HepG2 (cell line): ENCODE measurements at regions not wholly inside any gene's neighbourhood (a gene's known extent, or its start where the extent isn't known, plus 50 kb on each side); places are given as distances from the start of the nearest gene placed in this dataset.

Experiments used
- ATAC-seq: fragments of 200-7000 bp; cut with Tn5 transposase; 3 replicates; pipeline ENCODE4 v1.9.1; 2020; ENCODE audit warnings: mild to moderate bottlenecking, moderate library complexity
- BruUV-seq: library from RNA; stranded (reverse); fragments of 400-500 nt; replicated peaks from 2 replicates; lab custom pipeline; 2021; lab: Mats Ljungman, UMichigan
- CTCF ChIA-PET: fragments of 300-600 bp; formaldehyde crosslinking; extraction: SDS; loops from one replicate; lab custom pipeline; 2021; ENCODE audit warnings: low total read pairs, inconsistent platforms, low intra/inter-chr PET ratio; lab: Yijun Ruan, JAX
- POLR2A ChIA-PET: fragments of 350-600 bp; sonication (Branson Sonifier 250); formaldehyde crosslinking; loops from one replicate; lab custom pipeline; 2020; ENCODE audit warnings: antibody characterized with exemption, inconsistent platforms; lab: Yijun Ruan, JAX
- DNase-seq: peaks from one replicate; pipeline ENCODE4 v3.0.0-alpha.2; 2015; ENCODE audit warnings: low spot score
- FAIRE-seq: peaks from 3 replicates; lab custom pipeline; 2011; peaks lifted over from hg19 to GRCh38; lab: Jason Lieb, UNC
- H2AFZ ChIP-seq: one replicate; pipeline ENCODE4 v1.6.1; 2011; ENCODE audit warnings: low read length, inconsistent platforms
- H3K27ac ChIP-seq: fragments of 300-600 bp; 3 replicates; pipeline ENCODE4 v1.8.0; 2011; ENCODE audit warnings: mixed run types, mild to moderate bottlenecking, mixed read lengths, low read length, inconsistent platforms; ENCODE audit not compliant: insufficient read depth; ENCODE audit errors: extremely low read length
- H3K27me3 ChIP-seq, 2 experiments: fragments of 200-600 bp in 1 of 2; 2 replicates in 1 of 2; 3 replicates in 1 of 2; pipeline versions ENCODE4 v1.6.0 to v1.8.0; 2011; ENCODE audit warnings: low read length in 2 of 2, mild to moderate bottlenecking in 2 of 2, moderate library complexity in 2 of 2, inconsistent platforms in 1 of 2; ENCODE audit not compliant: insufficient read depth in 2 of 2, control insufficient read depth in 1 of 2
- H3K36me3 ChIP-seq, 2 experiments: fragments of 200-600 bp in 1 of 2; replicated peaks in 1 of 2; 2 replicates in 1 of 2; 3 replicates in 1 of 2; pipeline versions ENCODE4 v1.5.1 to v1.8.0; 2011; ENCODE audit warnings: low read length in 2 of 2, inconsistent platforms in 1 of 2; ENCODE audit not compliant: insufficient read depth in 2 of 2, control insufficient read depth in 1 of 2
- H3K4me1 ChIP-seq: 2 replicates; pipeline ENCODE4 v1.5.1; 2012; ENCODE audit warnings: low read length, inconsistent platforms; ENCODE audit not compliant: insufficient read depth
- H3K4me2 ChIP-seq: 2 replicates; pipeline ENCODE4 v1.6.0; 2011; ENCODE audit warnings: low read depth, low read length, inconsistent platforms
- H3K4me3 ChIP-seq, 3 experiments: fragments of 200-600 bp in 1 of 3; sonication (generic), shearing (Covaris generic) in 1 of 3; replicated peaks in 1 of 3; 2 replicates each; pipeline ENCODE4 v1.5.1; 2011 to 2016; ENCODE audit warnings: low read length in 3 of 3, inconsistent platforms in 2 of 3, low read depth in 2 of 3, mild to moderate bottlenecking in 2 of 3, control low read depth in 1 of 3, mixed read lengths in 1 of 3; ENCODE audit not compliant: insufficient read depth in 1 of 3
- H3K79me2 ChIP-seq: one replicate; pipeline ENCODE4 v1.6.1; 2011; ENCODE audit warnings: low read length, inconsistent platforms; ENCODE audit not compliant: insufficient read depth
- H3K9ac ChIP-seq: 2 replicates; pipeline ENCODE4 v1.6.0; 2011; ENCODE audit warnings: mild to moderate bottlenecking, low read depth, low read length, inconsistent platforms; ENCODE audit not compliant: insufficient read depth
- H3K9me3 ChIP-seq: 2 replicates; pipeline ENCODE4 v1.5.1; 2012; ENCODE audit warnings: mild to moderate bottlenecking, low read length
- H4K20me1 ChIP-seq: 2 replicates; pipeline ENCODE4 v1.6.0; 2011; ENCODE audit warnings: inconsistent platforms, mild to moderate bottlenecking, low read length, moderate library complexity; ENCODE audit not compliant: insufficient read depth
- FOXK2 ChIP-seq: fragments of 450-650 bp; IDR thresholded peaks from 2 replicates; pipeline ENCODE4 v1.6.1; 2016
- KLF11 ChIP-seq: IDR thresholded peaks from 2 replicates; pipeline ENCODE4 v1.6.1; 2016; ENCODE audit warnings: missing compliant biosample characterization
- KMT2B ChIP-seq: IDR thresholded peaks from 2 replicates; pipeline ENCODE4 v1.6.1; 2016; ENCODE audit warnings: missing genetic modification reagents, missing compliant biosample characterization
- MXD1 ChIP-seq: sonication (generic); formaldehyde crosslinking; IDR thresholded peaks from 2 replicates; pipeline ENCODE4 v1.4.0; 2020; ENCODE audit warnings: mild to moderate bottlenecking, missing genetic modification reagents
- NCOA1 ChIP-seq: sonication (generic); formaldehyde crosslinking; IDR thresholded peaks from 2 replicates; pipeline ENCODE4 v1.9.0; 2021; ENCODE audit warnings: missing genetic modification reagents
- NR1H2 ChIP-seq: sonication (generic); formaldehyde crosslinking; IDR thresholded peaks from 2 replicates; pipeline ENCODE4 v1.8.1; 2022; ENCODE audit warnings: low read depth, missing genetic modification reagents, borderline replicate concordance
- SCMH1 ChIP-seq: sonication (generic); formaldehyde crosslinking; IDR thresholded peaks from 2 replicates; pipeline ENCODE4 v1.9.0; 2021; ENCODE audit warnings: missing genetic modification reagents, mild to moderate bottlenecking, borderline replicate concordance
- ZIK1 ChIP-seq: sonication (generic); formaldehyde crosslinking; IDR thresholded peaks from 2 replicates; pipeline ENCODE4 v1.5.0; 2020; ENCODE audit warnings: mild to moderate bottlenecking, low read depth, missing genetic modification reagents, borderline replicate concordance
- ZNF276 ChIP-seq: sonication (generic); formaldehyde crosslinking; IDR thresholded peaks from 2 replicates; pipeline ENCODE4 v1.4.0; 2020; ENCODE audit warnings: mild to moderate bottlenecking, low read depth, missing genetic modification reagents
- ZNF333 ChIP-seq: sonication (generic); formaldehyde crosslinking; IDR thresholded peaks from 2 replicates; pipeline ENCODE4 v1.4.0; 2020; ENCODE audit warnings: mild to moderate bottlenecking, missing genetic modification reagents, borderline replicate concordance
- ZNF367 ChIP-seq: sonication (generic); formaldehyde crosslinking; IDR thresholded peaks from 2 replicates; pipeline ENCODE4 v1.4.0; 2020; ENCODE audit warnings: missing genetic modification reagents, borderline replicate concordance
- ZNF720 ChIP-seq: sonication (generic); formaldehyde crosslinking; IDR thresholded peaks from 2 replicates; pipeline ENCODE4 v1.4.0; 2020; ENCODE audit warnings: missing genetic modification reagents
- ZNF773 ChIP-seq: sonication (generic); formaldehyde crosslinking; IDR thresholded peaks from 2 replicates; pipeline ENCODE4 v1.4.0; 2020; ENCODE audit warnings: missing genetic modification reagents, borderline replicate concordance
- WGBS: methylation state at CpG from one replicate; pipeline ENCODE4 v1.1.6; 2017; ENCODE audit warnings: low lambda C conversion rate; 5-methylcytosine and 5-hydroxymethylcytosine counted together
- in situ Hi-C: cut with HindIII; loops from 2 replicates; pipeline ENCODE4 v1.10.0; 2017; ENCODE audit warnings: low pct_unique_long_range_greater_than_20kb; ENCODE audit not compliant: extremely low pct_ligation_motif_present
- intact Hi-C: fragments of 100-400 bp; cut with micrococcal nuclease; formaldehyde crosslinking; loops from one replicate; pipeline ENCODE4 v1.10.0; 2022; ENCODE audit not compliant: unreplicated experiment

GRCh38 chr20:60321601-60322000, 363.4 kb downstream of the CDH26 start:
- ATAC-seq: no peak
- no peak for DNase-seq
- Histone ChIP-seq H4K20me1 (no peaks in the 10 kb centered on the region), H3K27ac (no peak overlapping the region), H3K9me3 (peaks cover 93% of the 10 kb centered on the region), H3K4me1 (no peaks in the 10 kb centered on the region), H2AFZ (no peak overlapping the region), H3K9ac (no peak overlapping the region), H3K36me3 (no peaks in the 10 kb centered on the region), H3K4me2 (no peak overlapping the region), H3K79me2 (no peaks in the 10 kb centered on the region), H3K4me3 (no peak overlapping the region), H3K27me3 (no peaks in the 10 kb centered on the region)
- CTCF ChIA-PET: no interaction called here
- no peak for FAIRE-seq
- POLR2A ChIA-PET: no interaction called here
- BruUV-seq: no TSS peak
- 11% methylated on average over 3 of the region's 3 CpGs for WGBS
- in situ Hi-C loops (no loop called here), intact Hi-C loops (loop anchor here (5.0 kb wide), 1 partner anchor 1034 kb away; no protein-coding TSS in a partner anchor)
- TF ChIP-seq NCOA1 (CRISPR knock-in tag): no peak

GRCh38 chr20:60326821-60327220, 368.6 kb downstream of the CDH26 start:
- POLR2A ChIA-PET: no interaction called here
- intact Hi-C loops (no loop called here), in situ Hi-C loops (no loop called here)
- FAIRE-seq: no peak
- no peaks in the 10 kb centered on the region for H3K79me2 ChIP-seq
- CTCF ChIA-PET: no interaction called here
- no peak for DNase-seq
- no peaks in the 10 kb centered on the region for H4K20me1 ChIP-seq
- H3K27me3 ChIP-seq: no peaks in the 10 kb centered on the region
- WGBS: 32% methylated on average over 5 of the region's 5 CpGs
- no peak overlapping the region for H2AFZ ChIP-seq
- BruUV-seq: no TSS peak
- peaks cover 91% of the 10 kb centered on the region for H3K9me3 ChIP-seq
- H3K4me1 ChIP-seq: no peaks in the 10 kb centered on the region
- H3K36me3 ChIP-seq: no peaks in the 10 kb centered on the region
- no peak overlapping the region for H3K27ac ChIP-seq
- no peak for ATAC-seq
- no peak overlapping the region for H3K9ac ChIP-seq
- no peak overlapping the region for H3K4me3 ChIP-seq
- H3K4me2 ChIP-seq: no peak overlapping the region
- no peak for TF ChIP-seq MXD1
- no peak for TF ChIP-seq ZNF720 (CRISPR knock-in tag)
- TF ChIP-seq SCMH1 (CRISPR knock-in tag): no peak
- no peak for TF ChIP-seq ZNF333
- TF ChIP-seq FOXK2: no peak
- TF ChIP-seq KLF11 (CRISPR knock-in tag): no peak
- TF ChIP-seq ZNF367 (CRISPR knock-in tag): no peak
- TF ChIP-seq NR1H2 (CRISPR knock-in tag): no peak
- no peak for TF ChIP-seq ZIK1 (CRISPR knock-in tag)
- no peak for TF ChIP-seq ZNF773 (CRISPR knock-in tag)
- no peak for TF ChIP-seq KMT2B (CRISPR knock-in tag)
- no peak for TF ChIP-seq ZNF276 (CRISPR knock-in tag)
